ENCODE measurements at regions not wholly inside any gene's neighbourhood (a gene's known extent, or its start where the extent isn't known, plus 50 kb on each side); places are given as distances from the start of the nearest gene placed in this dataset.

DNA sequence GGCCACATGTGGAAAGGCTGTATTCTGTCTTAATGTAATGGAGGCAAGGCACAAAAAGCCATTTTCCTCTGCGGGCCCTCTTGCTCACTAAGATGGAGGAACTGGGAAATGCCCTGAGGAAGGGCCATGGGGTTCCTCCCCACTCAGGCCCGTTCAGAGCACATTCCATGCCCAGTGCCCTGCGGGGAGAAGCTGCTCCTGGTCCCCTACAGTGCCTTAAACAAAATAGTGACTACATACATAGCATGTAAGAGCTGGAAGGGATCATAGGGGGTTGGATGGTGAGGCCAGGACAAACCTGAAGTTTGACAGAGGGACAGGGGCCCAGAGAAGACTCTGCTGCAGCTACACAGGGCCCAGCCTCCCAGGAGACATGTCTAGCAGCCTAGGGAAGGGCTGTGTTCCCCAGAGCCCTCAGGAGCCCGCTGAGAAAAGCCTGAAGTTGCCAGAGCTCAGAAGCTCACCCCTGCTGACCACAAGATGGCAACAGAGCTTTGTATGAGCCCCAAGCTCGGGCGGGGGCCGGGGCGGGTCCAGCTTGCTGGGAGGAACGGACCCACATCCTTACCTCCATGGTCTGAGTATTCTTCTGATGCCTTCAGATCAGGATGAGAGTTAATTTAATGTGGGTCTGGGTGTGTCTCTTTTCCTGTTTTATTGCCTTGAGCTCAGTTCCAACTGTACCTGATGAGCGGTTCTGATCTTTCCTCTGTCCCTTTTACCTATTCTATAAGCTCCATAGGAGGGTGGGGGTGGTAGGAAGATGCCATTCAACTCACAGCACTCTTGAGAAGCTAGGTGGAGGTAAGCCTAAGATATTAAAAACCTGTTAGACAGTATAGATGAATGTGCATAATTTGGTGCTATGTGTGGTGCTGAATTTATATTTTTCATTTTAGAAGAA is 242.9 kb downstream of the CDC5L start:
- TF ChIP-seq, protein P1, sequence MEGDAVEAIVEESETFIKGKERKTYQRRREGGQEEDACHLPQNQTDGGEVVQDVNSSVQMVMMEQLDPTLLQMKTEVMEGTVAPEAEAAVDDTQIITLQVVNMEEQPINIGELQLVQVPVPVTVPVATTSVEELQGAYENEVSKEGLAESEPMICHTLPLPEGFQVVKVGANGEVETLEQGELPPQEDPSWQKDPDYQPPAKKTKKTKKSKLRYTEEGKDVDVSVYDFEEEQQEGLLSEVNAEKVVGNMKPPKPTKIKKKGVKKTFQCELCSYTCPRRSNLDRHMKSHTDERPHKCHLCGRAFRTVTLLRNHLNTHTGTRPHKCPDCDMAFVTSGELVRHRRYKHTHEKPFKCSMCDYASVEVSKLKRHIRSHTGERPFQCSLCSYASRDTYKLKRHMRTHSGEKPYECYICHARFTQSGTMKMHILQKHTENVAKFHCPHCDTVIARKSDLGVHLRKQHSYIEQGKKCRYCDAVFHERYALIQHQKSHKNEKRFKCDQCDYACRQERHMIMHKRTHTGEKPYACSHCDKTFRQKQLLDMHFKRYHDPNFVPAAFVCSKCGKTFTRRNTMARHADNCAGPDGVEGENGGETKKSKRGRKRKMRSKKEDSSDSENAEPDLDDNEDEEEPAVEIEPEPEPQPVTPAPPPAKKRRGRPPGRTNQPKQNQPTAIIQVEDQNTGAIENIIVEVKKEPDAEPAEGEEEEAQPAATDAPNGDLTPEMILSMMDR (IDR thresholded peaks at IDR 0.05; ENCODE audit: low read depth, low read length) = peak; percentile 67
- TF ChIP-seq POLR2A (IDR thresholded peaks at IDR 0.05; ENCODE audit: extremely low read depth, insufficient read length) = no peak
